Smooth muscle cell (in vitro differentiated cells): ENCODE measurements at regions not wholly inside any gene's neighbourhood (a gene's known extent, or its start where the extent isn't known, plus 50 kb on each side); places are given as distances from the start of the nearest gene placed in this dataset.

Source experiments
- DNase-seq: peaks from one replicate; lab custom pipeline; 2025; ENCODE audit not compliant: unreplicated experiment; lab: John Stamatoyannopoulos, UW
- H2AFZ ChIP-seq: fragments of 200-600 bp; sonication (generic); 2 replicates; pipeline ENCODE4 v1.6.0; 2016; ENCODE audit warnings: antibody characterized with exemption, low read depth, mild to moderate bottlenecking
- H3F3A ChIP-seq: fragments of 200-600 bp; sonication (generic); 2 replicates; pipeline ENCODE4 v1.6.0; 2017; ENCODE audit warnings: antibody characterized with exemption, low read depth
- H3K27ac ChIP-seq: fragments of 200-600 bp; sonication (generic); 2 replicates; pipeline ENCODE4 v1.5.1; 2016; ENCODE audit warnings: low read depth, mild to moderate bottlenecking
- H3K27me3 ChIP-seq: fragments of 200-600 bp; sonication (generic); 2 replicates; pipeline ENCODE4 v1.6.1; 2016; ENCODE audit warnings: low read depth, mild to moderate bottlenecking
- H3K36me3 ChIP-seq: fragments of 200-600 bp; sonication (generic); 2 replicates; pipeline ENCODE4 v1.5.1; 2016; ENCODE audit warnings: low read depth
- H3K4me1 ChIP-seq: fragments of 200-600 bp; sonication (generic); 2 replicates; pipeline ENCODE4 v1.5.1; 2016; ENCODE audit warnings: low read depth
- H3K4me2 ChIP-seq: fragments of 200-600 bp; sonication (generic); 2 replicates; pipeline ENCODE4 v1.6.0; 2016; ENCODE audit warnings: mild to moderate bottlenecking
- H3K4me3 ChIP-seq: fragments of 200-600 bp; sonication (generic); 2 replicates; pipeline ENCODE4 v1.5.1; 2016; ENCODE audit warnings: mild to moderate bottlenecking
- H3K79me2 ChIP-seq: fragments of 200-600 bp; sonication (generic); 2 replicates; pipeline ENCODE4 v1.6.0; 2016; ENCODE audit warnings: low read depth, mild to moderate bottlenecking
- H3K9ac ChIP-seq: fragments of 200-600 bp; sonication (generic); 2 replicates; pipeline ENCODE4 v1.6.0; 2016; ENCODE audit warnings: low read depth
- H3K9me3 ChIP-seq: fragments of 200-600 bp; sonication (generic); replicated peaks from 2 replicates; pipeline ENCODE4 v1.5.1; 2016; ENCODE audit warnings: low read depth
- H4K20me1 ChIP-seq: fragments of 200-600 bp; sonication (generic); 2 replicates; pipeline ENCODE4 v1.6.0; 2016; ENCODE audit warnings: low read depth
- WGBS: methylation state at CpG from one replicate; pipeline ENCODE4 v1.1.7; 2016; ENCODE audit warnings: low lambda C conversion rate; 5-methylcytosine and 5-hydroxymethylcytosine counted together
- TF ChIP-seq, protein P1 (sequence below): fragments of 200-600 bp; sonication (generic); IDR thresholded peaks from 2 replicates; pipeline ENCODE4 v1.5.1; 2017; ENCODE audit warnings: borderline replicate concordance, mild to moderate bottlenecking, antibody characterized with exemption; ENCODE audit not compliant: insufficient read depth, poor library complexity, severe bottlenecking

DNA sequence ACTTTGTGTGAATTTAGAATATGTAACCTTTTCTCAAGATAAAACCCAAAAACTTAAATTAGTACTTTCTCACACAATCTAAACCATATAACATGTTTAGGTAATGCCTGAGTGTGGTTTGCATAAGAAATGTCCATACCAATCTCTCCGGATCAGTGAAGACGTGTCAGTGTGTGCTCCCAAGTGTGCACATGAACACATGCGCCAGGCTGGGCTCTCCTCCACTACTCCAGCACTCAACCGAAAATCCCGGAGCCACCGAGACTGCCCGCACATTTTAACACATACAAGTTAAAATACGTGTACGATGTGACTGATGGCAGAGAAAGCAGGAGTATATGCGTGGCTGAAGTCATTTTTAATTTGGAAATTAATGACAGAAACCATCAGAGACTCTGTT is 658.4 kb downstream of the EFNA5 start:
- Histone ChIP-seq H3K4me1 (no peaks in the 10 kb centered on the region), H3K9ac (no peak overlapping the region), H3K4me3 (no peak overlapping the region), H4K20me1 (no peaks in the 10 kb centered on the region), H3K4me2 (no peak overlapping the region), H3K36me3 (no peaks in the 10 kb centered on the region), H2AFZ (no peak overlapping the region), H3F3A (no peaks in the 10 kb centered on the region), H3K27ac (no peak overlapping the region), H3K9me3 (no peaks in the 10 kb centered on the region), H3K79me2 (no peaks in the 10 kb centered on the region), H3K27me3 (no peaks in the 10 kb centered on the region)
- 99% methylated on average over 10 of the region's 10 CpGs for WGBS
- DNase-seq = no peak
- TF ChIP-seq, protein P1, sequence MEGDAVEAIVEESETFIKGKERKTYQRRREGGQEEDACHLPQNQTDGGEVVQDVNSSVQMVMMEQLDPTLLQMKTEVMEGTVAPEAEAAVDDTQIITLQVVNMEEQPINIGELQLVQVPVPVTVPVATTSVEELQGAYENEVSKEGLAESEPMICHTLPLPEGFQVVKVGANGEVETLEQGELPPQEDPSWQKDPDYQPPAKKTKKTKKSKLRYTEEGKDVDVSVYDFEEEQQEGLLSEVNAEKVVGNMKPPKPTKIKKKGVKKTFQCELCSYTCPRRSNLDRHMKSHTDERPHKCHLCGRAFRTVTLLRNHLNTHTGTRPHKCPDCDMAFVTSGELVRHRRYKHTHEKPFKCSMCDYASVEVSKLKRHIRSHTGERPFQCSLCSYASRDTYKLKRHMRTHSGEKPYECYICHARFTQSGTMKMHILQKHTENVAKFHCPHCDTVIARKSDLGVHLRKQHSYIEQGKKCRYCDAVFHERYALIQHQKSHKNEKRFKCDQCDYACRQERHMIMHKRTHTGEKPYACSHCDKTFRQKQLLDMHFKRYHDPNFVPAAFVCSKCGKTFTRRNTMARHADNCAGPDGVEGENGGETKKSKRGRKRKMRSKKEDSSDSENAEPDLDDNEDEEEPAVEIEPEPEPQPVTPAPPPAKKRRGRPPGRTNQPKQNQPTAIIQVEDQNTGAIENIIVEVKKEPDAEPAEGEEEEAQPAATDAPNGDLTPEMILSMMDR = no peak

DNA sequence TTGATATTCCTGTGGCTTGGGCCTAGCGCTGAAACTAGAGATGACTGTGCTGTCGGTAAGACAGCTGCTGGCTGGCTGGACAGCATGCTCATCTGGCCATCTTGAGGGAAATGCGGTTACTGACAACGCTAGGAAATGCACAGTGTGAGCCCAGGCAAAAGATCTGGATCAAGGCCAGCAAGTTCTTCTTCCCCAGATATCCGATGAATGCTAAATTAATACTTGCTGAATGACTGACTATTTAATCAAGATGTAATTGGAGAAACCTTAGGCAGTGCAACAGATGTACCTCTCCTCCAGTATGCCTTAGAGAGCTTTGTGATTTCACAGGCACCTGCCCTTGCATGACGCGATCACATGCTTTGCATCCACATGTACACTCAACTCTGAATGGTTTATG is 659.1 kb downstream of the EFNA5 start:
- Histone ChIP-seq H3K36me3 (no peaks in the 10 kb centered on the region), H3K79me2 (no peaks in the 10 kb centered on the region), H3K9ac (no peak overlapping the region), H3K4me3 (no peak overlapping the region), H3K27me3 (no peaks in the 10 kb centered on the region), H2AFZ (no peak overlapping the region), H4K20me1 (no peaks in the 10 kb centered on the region), H3F3A (no peaks in the 10 kb centered on the region), H3K4me1 (no peaks in the 10 kb centered on the region), H3K27ac (no peak overlapping the region), H3K9me3 (no peaks in the 10 kb centered on the region), H3K4me2 (no peak overlapping the region)
- TF ChIP-seq, protein P1 = no peak
- 90% methylated on average over 7 of the region's 7 CpGs for WGBS
- no peak for DNase-seq

DNA sequence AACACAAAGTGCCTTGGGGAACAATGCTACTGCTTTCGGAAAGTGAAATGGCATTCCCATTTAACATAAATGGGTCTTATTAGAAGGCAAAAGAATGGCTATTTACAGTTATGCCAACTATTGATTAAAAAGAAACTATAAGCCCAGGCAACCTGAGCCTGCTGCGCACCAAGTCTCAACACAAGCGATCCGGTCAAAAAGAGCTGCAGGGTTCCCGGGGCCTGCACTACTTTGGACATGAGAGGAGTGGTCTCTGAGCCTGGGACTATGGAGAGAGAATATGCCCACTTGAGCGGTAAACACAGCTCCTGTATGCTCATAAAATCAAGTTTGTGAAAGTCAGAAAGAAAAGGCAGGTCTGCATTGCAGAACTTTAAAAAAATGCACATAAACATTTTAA is 660.7 kb downstream of the EFNA5 start:
- Histone ChIP-seq H3K27me3 (no peaks in the 10 kb centered on the region), H3K4me1 (no peaks in the 10 kb centered on the region), H3F3A (no peaks in the 10 kb centered on the region), H3K36me3 (no peaks in the 10 kb centered on the region), H3K4me2 (no peak overlapping the region), H3K9ac (no peak overlapping the region), H4K20me1 (no peaks in the 10 kb centered on the region), H3K27ac (no peak overlapping the region), H3K79me2 (no peaks in the 10 kb centered on the region), H3K9me3 (no peaks in the 10 kb centered on the region), H3K4me3 (no peak overlapping the region), H2AFZ (no peak overlapping the region)
- 94% methylated on average over 6 of the region's 6 CpGs for WGBS
- TF ChIP-seq, protein P1 = no peak
- DNase-seq = no peak

DNA sequence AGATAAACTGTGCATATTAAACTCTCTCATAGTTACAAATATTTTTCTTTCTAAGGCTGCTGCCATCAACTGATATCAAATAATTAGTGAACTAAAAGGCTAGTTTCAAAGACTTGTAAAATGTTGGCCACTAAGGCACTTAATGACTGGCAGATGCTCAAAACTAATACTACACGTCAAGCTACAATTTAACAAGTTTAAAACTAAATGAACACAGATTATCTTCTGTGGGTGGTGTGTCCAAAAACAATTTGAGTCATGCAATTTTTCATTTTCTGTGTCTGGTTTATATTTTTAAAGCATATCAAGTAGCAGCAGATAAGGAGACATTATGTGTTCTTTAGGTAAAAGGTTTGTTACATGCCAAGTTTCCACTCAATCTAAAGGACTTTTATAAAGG is 665.1 kb downstream of the EFNA5 start:
- no peaks in the 10 kb centered on the region for H3K79me2 ChIP-seq
- H4K20me1 ChIP-seq = no peaks in the 10 kb centered on the region

More for the DNA sequence above, 665.1 kb downstream of the EFNA5 start:
- TF ChIP-seq, protein P1 = no peak
- H3K27me3 ChIP-seq = no peaks in the 10 kb centered on the region
- H3K36me3 ChIP-seq = no peaks in the 10 kb centered on the region
- DNase-seq = no peak
- no peaks in the 10 kb centered on the region for H3K9me3 ChIP-seq
- H3F3A ChIP-seq = no peaks in the 10 kb centered on the region
- H2AFZ ChIP-seq = peak overlapping the region; percentile 84
- H3K9ac ChIP-seq = no peak overlapping the region
- no peaks in the 10 kb centered on the region for H3K4me1 ChIP-seq
- peak overlapping the region; percentile 21 for H3K4me2 ChIP-seq
- H3K4me3 ChIP-seq = no peak overlapping the region
- H3K27ac ChIP-seq = no peak overlapping the region
- WGBS = 26% methylated on average over 1 of the region's 1 CpG
